Dedifferentiated amniotic fluid mesenchymal stem cell (primary cell): ENCODE measurements at regions not wholly inside any gene's neighbourhood (a gene's known extent, or its start where the extent isn't known, plus 50 kb on each side); places are given as distances from the start of the nearest gene placed in this dataset.
"Not testable (repeated sequence)": the region's sequence is repeated elsewhere in the genome, so short reads cannot be mapped to it uniquely, and the experiment has no call there.

ENCODE experiments used
- DNase-seq: peaks from one replicate; pipeline ENCODE4 v3.0.0-alpha.2; 2016; ENCODE audit errors: extremely low spot score

GRCh38 chr22:23395530-23396361, 184.3 kb downstream of the IGLL1 start:
- DNase-seq, result no peak

- DNase-seq, result no peak
Observed at GRCh38 chr22:23394525-23395326, 185.4 kb downstream of the IGLL1 start.

GRCh38 chr22:23393721-23394320, 186.3 kb downstream of the IGLL1 start:
- DNase-seq, result no peak

GRCh38 chr22:23393199-23393598, 186.9 kb downstream of the IGLL1 start:
- DNase-seq, result not testable (repeated sequence)

- no peak for DNase-seq
Observed at GRCh38 chr22:23392420-23393121, 187.5 kb downstream of the IGLL1 start.

GRCh38 chr22:23391022-23391421, 189.1 kb downstream of the IGLL1 start:
- DNase-seq, result no peak

GRCh38 chr22:23389271-23390071, 190.6 kb downstream of the IGLL1 start:
- no peak for DNase-seq

GRCh38 chr22:23388517-23388890, 191.6 kb downstream of the IGLL1 start:
- DNase-seq, result no peak

- no peak for DNase-seq
Observed at GRCh38 chr22:23387827-23388516, 192.1 kb downstream of the IGLL1 start.

- no peak for DNase-seq
Observed at GRCh38 chr22:23386822-23387580, 193.1 kb downstream of the IGLL1 start.

GRCh38 chr22:23385678-23386631, 194.1 kb downstream of the IGLL1 start:
- DNase-seq, result peak; percentile 68

GRCh38 chr22:23384923-23385677, 195.0 kb downstream of the IGLL1 start:
- no peak for DNase-seq

- DNase-seq, result no peak
Observed at GRCh38 chr22:23384431-23384830, 195.7 kb downstream of the IGLL1 start.

- no peak for DNase-seq
Observed at GRCh38 chr22:23383491-23384361, 196.4 kb downstream of the IGLL1 start.

GRCh38 chr22:23382428-23383218, 197.5 kb downstream of the IGLL1 start:
- no peak for DNase-seq
